Inferior parietal cortex (tissue), 1 donor: ENCODE measurements at regions not wholly inside any gene's neighbourhood (a gene's known extent, or its start where the extent isn't known, plus 50 kb on each side); places are given as distances from the start of the nearest gene placed in this dataset.
"Not testable (repeated sequence)": the region's sequence is repeated elsewhere in the genome, so short reads cannot be mapped to it uniquely, and the experiment has no call there.

Source experiments
- DNase-seq: peaks from one replicate; pipeline ENCODE4 v3.0.0-alpha.2; 2016; ENCODE audit errors: extremely low spot score

- no peak for DNase-seq
Observed at GRCh38 chr2:198518935-198519334, 714.5 kb downstream of the PLCL1 start.

- no peak for DNase-seq
Observed at GRCh38 chr2:198517976-198518375, 713.6 kb downstream of the PLCL1 start.

GRCh38 chr2:198508610-198509009, 704.2 kb downstream of the PLCL1 start:
- not testable (repeated sequence) for DNase-seq

GRCh38 chr2:198499539-198499938, 695.1 kb downstream of the PLCL1 start:
- peak; percentile 38 for DNase-seq

- no peak for DNase-seq
Observed at GRCh38 chr2:198498516-198498915, 694.1 kb downstream of the PLCL1 start.

GRCh38 chr2:198498048-198498447, 693.7 kb downstream of the PLCL1 start:
- DNase-seq: no peak

- no peak for DNase-seq
Observed at GRCh38 chr2:198494931-198495330, 690.5 kb downstream of the PLCL1 start.

GRCh38 chr2:198490748-198491147, 686.4 kb downstream of the PLCL1 start:
- DNase-seq: no peak

GRCh38 chr2:198488964-198489363, 684.6 kb downstream of the PLCL1 start:
- DNase-seq: no peak

- peak; percentile 34 for DNase-seq
Observed at GRCh38 chr2:198483051-198483450, 678.7 kb downstream of the PLCL1 start.

GRCh38 chr2:198479065-198479464, 674.7 kb downstream of the PLCL1 start:
- no peak for DNase-seq

GRCh38 chr2:198478361-198478760, 674.0 kb downstream of the PLCL1 start:
- no peak for DNase-seq

- DNase-seq: no peak
Observed at GRCh38 chr2:198476007-198476406, 671.6 kb downstream of the PLCL1 start.

- DNase-seq: no peak
Observed at GRCh38 chr2:198471291-198471690, 666.9 kb downstream of the PLCL1 start.

GRCh38 chr2:198468136-198468535, 663.7 kb downstream of the PLCL1 start:
- no peak for DNase-seq

- DNase-seq: no peak
Observed at GRCh38 chr2:198465970-198466369, 661.6 kb downstream of the PLCL1 start.

GRCh38 chr2:198456418-198456817, 652.0 kb downstream of the PLCL1 start:
- peak; percentile 4 for DNase-seq

- no peak for DNase-seq
Observed at GRCh38 chr2:198453866-198454265, 649.5 kb downstream of the PLCL1 start.

GRCh38 chr2:198452327-198452726, 647.9 kb downstream of the PLCL1 start:
- DNase-seq: no peak

- no peak for DNase-seq
Observed at GRCh38 chr2:198448789-198449188, 644.4 kb downstream of the PLCL1 start.

GRCh38 chr2:198444800-198445287, 640.5 kb downstream of the PLCL1 start:
- no peak for DNase-seq

GRCh38 chr2:198441901-198442300, 637.5 kb downstream of the PLCL1 start:
- DNase-seq: no peak

GRCh38 chr2:198441246-198441645, 636.9 kb downstream of the PLCL1 start:
- DNase-seq: no peak

- DNase-seq: no peak
Observed at GRCh38 chr2:198440833-198441232, 636.4 kb downstream of the PLCL1 start.

GRCh38 chr2:198438331-198438730, 633.9 kb downstream of the PLCL1 start:
- DNase-seq: no peak
